NCI-H2227 (cell line): ENCODE measurements at regions not wholly inside any gene's neighbourhood (a gene's known extent, or its start where the extent isn't known, plus 50 kb on each side); places are given as distances from the start of the nearest gene placed in this dataset.

Experiments used
- DNase-seq: peaks from one replicate; lab custom pipeline; 2025; ENCODE audit not compliant: unreplicated experiment; lab: John Stamatoyannopoulos, UW

DNA sequence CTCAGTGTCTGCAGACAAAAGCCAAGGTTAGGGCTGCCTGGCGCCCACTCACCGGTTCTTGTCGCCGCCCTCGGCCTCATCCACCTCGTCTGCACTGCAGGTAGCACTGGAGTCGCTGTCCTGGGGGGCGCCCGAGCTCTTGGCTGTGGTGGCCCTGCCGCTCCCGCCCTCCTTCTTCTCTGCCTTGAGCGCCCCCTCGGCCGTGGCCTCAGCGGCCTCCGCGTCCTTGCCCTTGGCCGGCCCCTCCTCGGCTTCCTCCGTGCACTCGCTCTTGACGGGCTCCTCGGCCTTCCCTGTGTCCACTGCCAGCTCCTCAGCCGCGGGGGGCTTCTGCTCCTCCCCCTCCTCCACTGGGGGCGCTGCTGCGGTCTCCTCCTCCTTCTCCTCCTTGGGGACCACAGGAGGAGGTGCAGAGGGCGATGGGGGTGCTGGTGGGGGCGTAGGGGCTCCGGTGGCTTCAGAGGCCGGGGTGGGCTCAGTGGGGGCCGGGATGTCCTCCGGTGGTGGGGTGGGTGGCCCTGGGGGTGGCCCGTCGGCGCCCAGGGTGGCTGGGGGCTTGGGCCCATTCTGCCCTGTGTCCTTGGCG is 77.2 kb downstream of the RFLNA start:
- no peak for DNase-seq

DNA sequence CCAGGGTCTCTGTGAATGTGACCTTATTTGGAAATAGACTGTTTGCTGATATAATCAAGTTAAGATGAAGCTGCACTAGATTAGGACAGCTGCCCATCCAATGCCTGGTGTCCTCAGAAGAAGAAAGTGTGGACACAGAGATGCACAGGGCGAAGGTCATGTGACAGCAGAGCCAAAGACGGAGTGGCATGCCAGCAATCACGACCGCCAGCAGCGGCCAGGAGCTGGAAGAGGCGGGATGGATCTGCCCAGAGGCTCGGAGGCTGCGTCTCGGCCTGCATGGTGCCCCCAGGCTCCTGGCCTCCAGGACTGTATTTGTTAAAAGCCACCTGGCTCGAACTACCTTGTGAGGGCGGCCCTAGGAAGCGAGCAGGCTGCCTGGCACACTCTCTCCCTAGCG is 76.5 kb downstream of the RFLNA start:
- no peak for DNase-seq

GRCh38 chr12:124370851-124371250 is 76.0 kb downstream of the RFLNA start:
- no peak for DNase-seq

DNA sequence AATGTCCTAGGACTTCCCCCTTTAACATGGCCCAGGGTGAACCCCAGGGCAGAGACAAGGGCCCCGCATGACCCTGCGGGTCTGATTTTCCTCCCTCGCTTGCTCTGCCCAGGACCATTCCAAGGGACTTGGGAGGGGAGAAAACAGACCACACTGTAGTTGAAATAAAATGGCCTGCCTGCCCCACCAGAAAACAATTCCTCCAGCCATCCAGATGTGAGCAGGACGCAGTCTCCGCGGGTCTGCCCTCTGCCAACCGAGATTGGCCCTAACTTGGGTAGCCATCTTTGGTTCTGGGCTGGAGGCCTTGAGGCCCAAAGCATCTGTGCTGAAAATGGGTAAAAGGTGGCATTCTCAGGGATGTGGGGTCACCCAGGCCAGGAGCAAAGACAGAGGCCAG is 75.5 kb downstream of the RFLNA start:
- no peak for DNase-seq

GRCh38 chr12:124369827-124370378 is 75.0 kb downstream of the RFLNA start:
- no peak for DNase-seq

GRCh38 chr12:124369055-124369826 is 74.3 kb downstream of the RFLNA start:
- DNase-seq = no peak

GRCh38 chr12:124368421-124369032 is 73.6 kb downstream of the RFLNA start:
- no peak for DNase-seq

- no peak for DNase-seq
Observed at GRCh38 chr12:124365726-124366430, 71.0 kb downstream of the RFLNA start.
